HG03558 (cell line): ENCODE measurements at regions not wholly inside any gene's neighbourhood (a gene's known extent, or its start where the extent isn't known, plus 50 kb on each side); places are given as distances from the start of the nearest gene placed in this dataset.

Source experiments
- ATAC-seq: cut with Tn5 transposase; IDR thresholded peaks from one replicate; pipeline ENCODE4 v1.9.1; 2021; ENCODE audit warnings: moderate number of reproducible peaks; ENCODE audit not compliant: unreplicated experiment; ENCODE audit errors: extremely low read depth

- no peak for ATAC-seq
Observed at GRCh38 chr3:174620855-174621472, 238.2 kb upstream of the NAALADL2 start.

GRCh38 chr3:174633342-174633741, 225.8 kb upstream of the NAALADL2 start:
- no peak for ATAC-seq

GRCh38 chr3:174636451-174636850, 222.7 kb upstream of the NAALADL2 start:
- ATAC-seq, result no peak

GRCh38 chr3:174639406-174639805, 219.7 kb upstream of the NAALADL2 start:
- no peak for ATAC-seq

- ATAC-seq, result no peak
Observed at GRCh38 chr3:174639970-174640369, 219.2 kb upstream of the NAALADL2 start.

- no peak for ATAC-seq
Observed at GRCh38 chr3:174640932-174641331, 218.2 kb upstream of the NAALADL2 start.

- ATAC-seq, result no peak
Observed at GRCh38 chr3:174644287-174644686, 214.8 kb upstream of the NAALADL2 start.

GRCh38 chr3:174651951-174652350, 207.2 kb upstream of the NAALADL2 start:
- ATAC-seq, result no peak

GRCh38 chr3:174659511-174659910, 199.6 kb upstream of the NAALADL2 start:
- ATAC-seq, result no peak

- no peak for ATAC-seq
Observed at GRCh38 chr3:174662653-174663052, 196.5 kb upstream of the NAALADL2 start.

- no peak for ATAC-seq
Observed at GRCh38 chr3:174667386-174667785, 191.7 kb upstream of the NAALADL2 start.

- no peak for ATAC-seq
Observed at GRCh38 chr3:174675406-174675805, 183.7 kb upstream of the NAALADL2 start.

GRCh38 chr3:174681784-174682183, 177.3 kb upstream of the NAALADL2 start:
- ATAC-seq, result no peak

- no peak for ATAC-seq
Observed at GRCh38 chr3:174685796-174686195, 173.3 kb upstream of the NAALADL2 start.

- ATAC-seq, result no peak
Observed at GRCh38 chr3:174697310-174697709, 161.8 kb upstream of the NAALADL2 start.

- no peak for ATAC-seq
Observed at GRCh38 chr3:174700736-174701135, 158.4 kb upstream of the NAALADL2 start.

- ATAC-seq, result no peak
Observed at GRCh38 chr3:174710612-174711011, 148.5 kb upstream of the NAALADL2 start.

- ATAC-seq, result no peak
Observed at GRCh38 chr3:174715386-174715785, 143.7 kb upstream of the NAALADL2 start.

- ATAC-seq, result no peak
Observed at GRCh38 chr3:174716956-174717505, 142.1 kb upstream of the NAALADL2 start.

- no peak for ATAC-seq
Observed at GRCh38 chr3:174720717-174721116, 138.4 kb upstream of the NAALADL2 start.

- no peak for ATAC-seq
Observed at GRCh38 chr3:174725303-174725702, 133.8 kb upstream of the NAALADL2 start.

- ATAC-seq, result no peak
Observed at GRCh38 chr3:174737966-174738365, 121.2 kb upstream of the NAALADL2 start.
